Esophagus squamous epithelium (tissue), 5 donors: ENCODE measurements at regions not wholly inside any gene's neighbourhood (a gene's known extent, or its start where the extent isn't known, plus 50 kb on each side); places are given as distances from the start of the nearest gene placed in this dataset.

Source experiments
- DNase-seq: peaks from one replicate; lab custom pipeline; 2025; lab: John Stamatoyannopoulos, UW
- H3K27ac ChIP-seq, 4 donors: fragments of 200-600 bp; sonication (generic); one replicate each; pipeline ENCODE4 v1.5.1; 2016 to 2019; ENCODE audit warnings: mild to moderate bottlenecking in 1 of 4
- H3K27me3 ChIP-seq, 4 donors: fragments of 200-600 bp; sonication (generic); 1 replicate in 3 of 4; 2 replicates in 1 of 4; pipeline versions ENCODE4 v1.5.1 to v1.6.0; 2017 to 2021; ENCODE audit warnings: antibody characterized with exemption in 1 of 4
- H3K36me3 ChIP-seq, 3 donors: fragments of 200-600 bp; sonication (generic); one replicate each; pipeline ENCODE4 v1.5.1; 2016 to 2019
- H3K4me1 ChIP-seq, 3 donors: fragments of 200-600 bp; sonication (generic); one replicate each; pipeline ENCODE4 v1.5.1; 2017 to 2019
- H3K4me3 ChIP-seq, 4 donors: fragments of 200-600 bp; sonication (generic); 1 replicate in 3 of 4; 2 replicates in 1 of 4; pipeline ENCODE4 v1.5.1; 2016 to 2019; ENCODE audit warnings: mild to moderate bottlenecking in 2 of 4, moderate library complexity in 1 of 4
- H3K9me3 ChIP-seq, 3 donors: fragments of 200-600 bp; sonication (generic); one replicate each; pipeline ENCODE4 v1.5.1; 2016 to 2019
- CTCF ChIP-seq, 6 experiments: fragments of 450-650 bp in 4 of 6; fragments of 200-600 bp in 2 of 6; sonication (generic) in 2 of 6; IDR thresholded peaks; one replicate each; pipeline ENCODE4 v1.5.1; 2016 to 2019; ENCODE audit warnings: antibody characterized with exemption in 6 of 6, mild to moderate bottlenecking in 4 of 6, moderate library complexity in 4 of 6
- POLR2A ChIP-seq, 4 donors: fragments of 450-650 bp; IDR thresholded peaks; one replicate each; pipeline ENCODE4 v1.6.1; 2017; ENCODE audit warnings: antibody characterized with exemption in 4 of 4, mild to moderate bottlenecking in 4 of 4, moderate library complexity in 3 of 4
- WGBS, 2 donors: methylation state at CpG; one replicate each; pipeline ENCODE4 v1.1.5; 2018; 5-methylcytosine and 5-hydroxymethylcytosine counted together
- intact Hi-C: fragments of 100-400 bp; cut with DNase I; formaldehyde crosslinking; loops from one replicate; pipeline ENCODE4 v1.15.0; 2022
- donor health status: DM: yes; HTN: yes; CAD: no.

- Histone ChIP-seq H3K27me3 (no peaks in the 10 kb centered on the region), H3K27ac (no peak overlapping the region), H3K4me1 (no peaks in the 10 kb centered on the region), H3K36me3 (no peaks in the 10 kb centered on the region), H3K9me3 (no peaks in the 10 kb centered on the region), H3K4me3 (no peak overlapping the region)
- no peak for DNase-seq
- TF ChIP-seq POLR2A (IDR thresholded peaks at IDR 0.05), result no peak
- TF ChIP-seq CTCF (IDR thresholded peaks at IDR 0.05), result no peak
- intact Hi-C loops, result no loop called here
- 69 to 87% methylated on average over 2 to 3 of the region's 3 CpGs for WGBS, 2 donors
These were observed 84.1 kb downstream of the TNFAIP3 start for GRCh38 chr6:137951064-137951597.

GRCh38 chr6:137952247-137952646 is 85.2 kb downstream of the TNFAIP3 start:
- no peaks in the 10 kb centered on the region for H3K36me3 ChIP-seq
- no peak for DNase-seq
- H3K27me3 ChIP-seq, result no peaks in the 10 kb centered on the region
- H3K4me1 ChIP-seq, result no peaks in the 10 kb centered on the region
- no peak overlapping the region for H3K4me3 ChIP-seq
- TF ChIP-seq POLR2A (IDR thresholded peaks at IDR 0.05) (no peak), CTCF (IDR thresholded peaks at IDR 0.05) (no peak)
- intact Hi-C loops, result no loop called here
- H3K27ac ChIP-seq, result no peak overlapping the region
- H3K9me3 ChIP-seq, result no peaks in the 10 kb centered on the region
- WGBS, 2 donors, result 79 to 89% methylated on average over 2 of the region's 2 CpGs

- Histone ChIP-seq H3K27me3 (no peaks in the 10 kb centered on the region), H3K9me3 (no peaks in the 10 kb centered on the region), H3K27ac (no peak overlapping the region), H3K36me3 (no peaks in the 10 kb centered on the region), H3K4me1 (no peaks in the 10 kb centered on the region), H3K4me3 (no peak overlapping the region)
- 0 to 66% methylated on average over 1 of the region's 1 CpG for WGBS, 2 donors
- intact Hi-C loops, result no loop called here
- DNase-seq, result no peak
- TF ChIP-seq CTCF (IDR thresholded peaks at IDR 0.05) (no peak), POLR2A (IDR thresholded peaks at IDR 0.05) (no peak)
These were observed 86.7 kb downstream of the TNFAIP3 start for GRCh38 chr6:137953761-137954160.

GRCh38 chr6:137954253-137954652 is 87.2 kb downstream of the TNFAIP3 start:
- intact Hi-C loops, result no loop called here
- Histone ChIP-seq H3K4me1 (no peaks in the 10 kb centered on the region), H3K27me3 (no peaks in the 10 kb centered on the region), H3K4me3 (no peak overlapping the region), H3K36me3 (no peaks in the 10 kb centered on the region), H3K9me3 (no peaks in the 10 kb centered on the region), H3K27ac (no peak overlapping the region)
- no peak for TF ChIP-seq CTCF (IDR thresholded peaks at IDR 0.05)
- TF ChIP-seq POLR2A (IDR thresholded peaks at IDR 0.05), result no peak
- WGBS, 2 donors, result 79 to 96% methylated on average over 2 of the region's 2 CpGs
- no peak for DNase-seq

- H3K27me3 ChIP-seq, result no peaks in the 10 kb centered on the region
- H3K36me3 ChIP-seq, result no peaks in the 10 kb centered on the region
- H3K27ac ChIP-seq, result no peak overlapping the region
- H3K9me3 ChIP-seq, result no peaks in the 10 kb centered on the region
- H3K4me3 ChIP-seq, result no peak overlapping the region
- 66 to 93% methylated on average over 2 of the region's 2 CpGs for WGBS, 2 donors
- DNase-seq, result no peak
- TF ChIP-seq CTCF (IDR thresholded peaks at IDR 0.05) (no peak), POLR2A (IDR thresholded peaks at IDR 0.05) (no peak)
- H3K4me1 ChIP-seq, result no peaks in the 10 kb centered on the region
- intact Hi-C loops, result no loop called here
These were observed 89.0 kb downstream of the TNFAIP3 start for GRCh38 chr6:137956098-137956488.
